Uterus (tissue), 2 donors: ENCODE measurements at regions not wholly inside any gene's neighbourhood (a gene's known extent, or its start where the extent isn't known, plus 50 kb on each side); places are given as distances from the start of the nearest gene placed in this dataset.

Experiments
- POLR2A ChIP-seq, 2 donors: fragments of 450-650 bp; IDR thresholded peaks; one replicate each; pipeline ENCODE4 v1.6.1; 2016; ENCODE audit warnings: antibody characterized with exemption in 2 of 2, mild to moderate bottlenecking in 1 of 2, moderate library complexity in 1 of 2
- TF ChIP-seq, protein P1 (sequence below), 4 experiments: fragments of 200-600 bp in 2 of 4; fragments of 450-650 bp in 2 of 4; sonication (generic) in 2 of 4; IDR thresholded peaks; one replicate each; pipeline ENCODE4 v1.5.1; 2016 to 2019; ENCODE audit warnings: antibody characterized with exemption in 4 of 4, mild to moderate bottlenecking in 2 of 4, moderate library complexity in 1 of 4

DNA sequence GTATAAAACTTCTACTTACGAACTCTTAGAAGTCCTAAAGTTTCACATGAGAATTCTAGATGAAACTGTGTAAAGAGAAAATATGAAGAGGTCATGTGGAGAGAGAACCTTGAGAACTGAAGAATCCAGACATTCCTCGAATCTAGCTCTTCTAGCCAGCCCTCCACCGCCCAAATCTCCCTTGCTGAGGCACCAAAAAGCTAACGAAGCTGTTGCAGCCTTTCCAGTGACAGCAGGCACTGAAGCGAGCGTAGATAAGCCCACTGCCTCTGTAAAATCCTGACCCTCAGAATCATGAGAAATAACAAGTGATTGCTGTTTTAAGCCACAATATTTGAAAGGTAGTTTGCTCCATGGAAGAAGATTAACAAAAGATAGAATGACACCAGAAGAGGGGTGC lies 134.0 kb downstream of the GOLGA6L6 start:
- TF ChIP-seq, protein P1, sequence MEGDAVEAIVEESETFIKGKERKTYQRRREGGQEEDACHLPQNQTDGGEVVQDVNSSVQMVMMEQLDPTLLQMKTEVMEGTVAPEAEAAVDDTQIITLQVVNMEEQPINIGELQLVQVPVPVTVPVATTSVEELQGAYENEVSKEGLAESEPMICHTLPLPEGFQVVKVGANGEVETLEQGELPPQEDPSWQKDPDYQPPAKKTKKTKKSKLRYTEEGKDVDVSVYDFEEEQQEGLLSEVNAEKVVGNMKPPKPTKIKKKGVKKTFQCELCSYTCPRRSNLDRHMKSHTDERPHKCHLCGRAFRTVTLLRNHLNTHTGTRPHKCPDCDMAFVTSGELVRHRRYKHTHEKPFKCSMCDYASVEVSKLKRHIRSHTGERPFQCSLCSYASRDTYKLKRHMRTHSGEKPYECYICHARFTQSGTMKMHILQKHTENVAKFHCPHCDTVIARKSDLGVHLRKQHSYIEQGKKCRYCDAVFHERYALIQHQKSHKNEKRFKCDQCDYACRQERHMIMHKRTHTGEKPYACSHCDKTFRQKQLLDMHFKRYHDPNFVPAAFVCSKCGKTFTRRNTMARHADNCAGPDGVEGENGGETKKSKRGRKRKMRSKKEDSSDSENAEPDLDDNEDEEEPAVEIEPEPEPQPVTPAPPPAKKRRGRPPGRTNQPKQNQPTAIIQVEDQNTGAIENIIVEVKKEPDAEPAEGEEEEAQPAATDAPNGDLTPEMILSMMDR (IDR thresholded peaks at IDR 0.05) = no peak
- no peak for TF ChIP-seq POLR2A (IDR thresholded peaks at IDR 0.05)
